RPMI7951 (cell line): ENCODE measurements at regions not wholly inside any gene's neighbourhood (a gene's known extent, or its start where the extent isn't known, plus 50 kb on each side); places are given as distances from the start of the nearest gene placed in this dataset.
"Not testable (repeated sequence)": the region's sequence is repeated elsewhere in the genome, so short reads cannot be mapped to it uniquely, and the experiment has no call there.

Experiments
- DNase-seq: peaks from one replicate; pipeline ENCODE4 v3.0.0-alpha.2; 2012; ENCODE audit warnings: low read depth

- DNase-seq, result no peak
Measured at GRCh38 chr3:8421711-8422110, 79.9 kb upstream of the LMCD1 start.

DNA sequence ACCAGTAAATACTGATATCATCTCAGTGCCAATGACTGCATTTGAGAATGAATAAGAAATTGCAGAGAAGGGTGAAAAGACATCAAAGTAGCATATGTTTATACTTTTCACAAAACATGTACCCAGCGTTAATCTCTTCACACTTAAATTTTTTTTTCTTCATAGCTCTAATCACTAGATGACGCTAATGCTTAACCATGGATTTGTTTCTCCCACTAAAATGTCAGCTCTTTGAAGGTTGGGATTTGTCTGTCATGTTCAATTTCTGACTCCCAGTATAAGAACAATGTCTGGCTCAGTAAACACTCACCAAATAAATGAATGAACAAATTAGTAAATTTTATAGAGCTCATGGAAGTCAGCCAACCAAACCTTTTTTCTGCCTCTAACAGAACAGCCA, 78.3 kb upstream of the LMCD1 start:
- DNase-seq, result no peak

DNA sequence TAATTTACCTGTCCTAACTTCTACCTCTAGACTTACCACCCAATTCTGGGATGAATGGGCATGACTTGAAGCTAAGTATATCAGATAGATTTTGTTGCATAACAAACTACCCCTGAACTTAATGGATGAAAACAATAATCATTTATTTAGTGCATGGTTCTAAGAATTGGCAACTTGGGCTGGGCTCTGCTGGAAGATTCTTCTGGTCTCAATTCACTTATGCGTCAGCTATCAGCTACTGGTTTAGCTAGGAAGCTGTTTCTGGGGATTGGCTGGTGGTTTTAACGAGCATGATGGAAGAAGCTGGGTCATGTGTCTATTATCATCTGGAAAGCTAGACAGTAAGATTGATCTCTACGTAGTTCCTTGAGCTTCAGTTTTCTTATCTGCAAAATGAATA, 77.3 kb upstream of the LMCD1 start:
- DNase-seq, result no peak

GRCh38 chr3:8436661-8437287, 64.8 kb upstream of the LMCD1 start:
- DNase-seq, result no peak

DNA sequence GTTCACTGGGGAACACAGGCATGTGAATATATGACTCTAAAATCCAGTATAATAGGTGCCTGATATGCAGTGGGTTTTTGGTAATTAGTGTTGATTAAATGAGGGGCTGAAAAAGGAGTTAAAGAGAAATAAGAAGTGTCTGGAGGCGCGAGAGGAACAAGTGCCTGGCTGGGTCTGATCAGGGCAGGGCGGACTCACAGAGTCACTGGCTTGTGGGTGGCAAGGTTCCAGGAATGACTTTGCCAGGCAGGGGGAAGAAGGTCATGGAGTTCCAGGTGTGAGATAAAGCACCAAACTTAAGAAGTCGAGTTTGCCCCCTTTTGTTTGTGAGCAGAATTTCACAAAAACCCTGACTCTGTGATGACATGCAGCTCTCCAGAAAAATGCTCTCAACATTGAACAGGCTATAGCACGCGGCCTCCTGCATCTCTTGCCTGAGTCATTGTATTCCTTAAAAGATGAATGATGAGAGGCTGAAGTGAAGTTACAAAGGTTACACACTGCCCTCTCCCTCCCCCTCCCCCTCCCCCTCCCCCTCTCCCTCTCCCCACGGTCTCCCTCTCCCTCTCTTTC, 63.0 kb upstream of the LMCD1 start:
- DNase-seq, result no peak

DNA sequence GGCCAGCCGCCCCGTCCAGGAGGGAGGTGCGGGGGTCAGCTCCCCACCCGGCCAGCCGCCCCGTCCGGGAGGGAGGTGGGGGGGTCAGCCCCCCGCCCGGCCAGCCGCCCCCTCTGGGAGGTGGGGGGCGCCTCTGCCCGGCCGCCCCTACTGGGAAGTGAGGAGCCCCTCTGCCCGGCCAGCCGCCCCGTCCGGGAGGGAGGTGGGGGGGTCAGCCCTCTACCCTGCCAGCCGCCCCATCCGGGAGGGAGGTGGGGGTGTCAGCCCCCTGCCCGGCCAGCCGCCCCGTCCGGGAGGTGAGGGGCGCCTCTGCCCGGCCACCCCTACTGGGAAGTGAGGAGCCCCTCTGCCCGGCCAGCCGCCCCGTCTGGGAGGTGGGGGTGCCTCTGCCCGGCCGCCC, 61.5 kb upstream of the LMCD1 start:
- DNase-seq, result not testable (repeated sequence)

DNA sequence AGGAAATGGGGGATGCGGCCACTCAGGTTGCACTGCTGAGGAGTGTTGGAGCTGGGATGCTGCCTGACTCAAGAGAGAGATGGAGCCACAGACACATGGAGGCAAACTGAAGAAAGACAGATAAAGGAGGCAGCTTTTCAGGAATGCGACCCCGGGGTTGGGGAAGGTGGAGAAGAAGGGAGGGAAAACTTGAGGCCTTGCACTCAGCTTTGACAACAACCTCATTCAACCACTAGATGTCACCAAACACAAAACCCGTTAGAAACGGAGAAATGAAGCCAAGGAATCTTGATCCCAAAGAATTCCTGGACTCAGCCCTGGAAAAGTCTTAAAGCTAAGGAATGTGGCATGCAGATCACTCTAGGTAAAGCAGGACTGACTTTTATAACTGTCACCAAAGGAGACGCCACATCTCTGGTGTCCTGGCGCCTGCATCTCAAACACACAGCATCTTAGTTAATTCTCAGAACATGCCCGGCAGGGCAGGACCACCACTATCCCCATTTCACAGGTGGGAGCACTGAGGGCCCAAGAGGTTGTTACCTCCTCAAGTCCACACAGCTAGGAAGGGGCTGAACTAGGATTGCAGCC, 59.6 kb upstream of the LMCD1 start:
- peak; percentile 75 for DNase-seq

GRCh38 chr3:8442993-8443650, 58.5 kb upstream of the LMCD1 start:
- DNase-seq, result no peak

- DNase-seq, result peak; percentile 98
Measured at GRCh38 chr3:8443829-8444791, 57.5 kb upstream of the LMCD1 start.

DNA sequence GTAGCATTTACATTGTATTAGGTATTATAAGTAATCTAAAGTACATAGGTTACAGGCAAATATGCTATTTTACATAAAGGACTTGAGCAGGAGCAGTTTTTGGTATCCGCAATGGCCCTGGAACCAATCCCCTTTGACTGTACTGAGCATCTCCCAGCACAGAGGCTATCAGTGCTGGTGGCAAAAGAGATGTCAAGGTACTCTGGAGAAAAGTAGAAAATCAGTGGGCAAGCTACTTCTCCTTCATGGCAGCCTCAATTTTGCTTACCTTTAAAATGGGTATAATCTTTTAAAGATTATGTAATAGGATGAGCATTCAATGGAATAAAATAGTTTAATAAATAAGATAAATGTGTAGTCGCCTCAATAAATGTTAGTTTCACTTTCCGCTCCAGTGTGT, 56.7 kb upstream of the LMCD1 start:
- DNase-seq, result no peak

DNA sequence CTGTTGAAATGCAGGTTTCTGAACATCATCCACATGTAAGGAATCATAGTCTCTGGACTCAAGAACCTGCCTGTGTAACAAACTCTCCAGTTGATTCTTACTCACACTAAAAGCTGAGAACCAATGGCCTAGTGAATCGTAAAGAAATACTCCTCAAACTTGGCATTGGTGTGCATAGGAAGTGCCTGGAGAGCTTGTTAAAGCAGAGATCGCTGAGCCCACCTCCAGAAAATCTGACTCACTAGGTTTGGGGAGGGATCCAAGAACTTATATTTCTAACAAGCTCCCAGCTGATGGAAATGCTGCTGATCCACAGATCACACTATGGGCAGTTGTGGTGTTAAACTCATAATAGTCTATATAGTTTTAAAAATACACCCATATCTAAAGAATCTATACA, 55.8 kb upstream of the LMCD1 start:
- peak; percentile 93 for DNase-seq

GRCh38 chr3:8446845-8447244, 54.8 kb upstream of the LMCD1 start:
- DNase-seq, result no peak

DNA sequence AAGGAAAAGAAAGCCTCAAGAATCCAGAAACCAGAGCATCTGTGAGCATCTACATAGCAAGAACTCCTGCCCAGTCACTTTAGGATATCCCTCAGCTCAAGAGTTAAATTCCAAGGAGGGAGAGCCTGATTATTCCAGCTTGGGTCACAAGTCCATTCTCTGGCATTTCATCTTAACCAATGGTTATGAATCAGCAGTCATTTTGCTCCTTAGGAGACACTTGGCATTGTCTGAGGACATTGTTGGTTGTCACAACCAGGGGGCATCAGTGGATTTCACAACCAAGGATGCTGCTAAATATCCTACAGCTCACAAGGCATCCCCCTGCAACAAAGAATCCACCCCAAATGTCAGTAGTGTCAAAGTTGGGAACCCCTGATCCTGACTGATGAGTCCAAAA, 51.0 kb upstream of the LMCD1 start:
- peak; percentile 19 for DNase-seq

- DNase-seq, result no peak
Measured at GRCh38 chr3:8451696-8452095, 49.9 kb upstream of the LMCD1 start.
